ENCODE measurements at regions not wholly inside any gene's neighbourhood (a gene's known extent, or its start where the extent isn't known, plus 50 kb on each side); places are given as distances from the start of the nearest gene placed in this dataset.

GRCh38 chr5:56538580-56538979, 276.8 kb upstream of the MAP3K1 start:
- WGBS (ENCODE audit: low lambda C conversion rate, missing lambda C conversion rate) = 98% methylated on average over 6 of the region's 6 CpGs
- Histone ChIP-seq H3K4me1 (ENCODE audit: insufficient read depth) (peaks cover 13% of the 10 kb centered on the region), H3K4me2 (no peak overlapping the region), H3K27ac (no peak overlapping the region), H3K4me3 (no peak overlapping the region), H3K36me3 (replicated peaks; ENCODE audit: insufficient read depth, low read depth) (no peaks in the 10 kb centered on the region), H3K79me2 (no peaks in the 10 kb centered on the region), H3K27me3 (no peaks in the 10 kb centered on the region), H2AFZ (no peak overlapping the region), H3K9me2 (replicated peaks; ENCODE audit: insufficient read depth) (no peaks in the 10 kb centered on the region), H3K9me3 (ENCODE audit: low read depth) (no peaks in the 10 kb centered on the region), H4K20me1 (ENCODE audit: insufficient read depth, poor library complexity, severe bottlenecking) (no peaks in the 10 kb centered on the region)
- TF ChIP-seq, protein P1, sequence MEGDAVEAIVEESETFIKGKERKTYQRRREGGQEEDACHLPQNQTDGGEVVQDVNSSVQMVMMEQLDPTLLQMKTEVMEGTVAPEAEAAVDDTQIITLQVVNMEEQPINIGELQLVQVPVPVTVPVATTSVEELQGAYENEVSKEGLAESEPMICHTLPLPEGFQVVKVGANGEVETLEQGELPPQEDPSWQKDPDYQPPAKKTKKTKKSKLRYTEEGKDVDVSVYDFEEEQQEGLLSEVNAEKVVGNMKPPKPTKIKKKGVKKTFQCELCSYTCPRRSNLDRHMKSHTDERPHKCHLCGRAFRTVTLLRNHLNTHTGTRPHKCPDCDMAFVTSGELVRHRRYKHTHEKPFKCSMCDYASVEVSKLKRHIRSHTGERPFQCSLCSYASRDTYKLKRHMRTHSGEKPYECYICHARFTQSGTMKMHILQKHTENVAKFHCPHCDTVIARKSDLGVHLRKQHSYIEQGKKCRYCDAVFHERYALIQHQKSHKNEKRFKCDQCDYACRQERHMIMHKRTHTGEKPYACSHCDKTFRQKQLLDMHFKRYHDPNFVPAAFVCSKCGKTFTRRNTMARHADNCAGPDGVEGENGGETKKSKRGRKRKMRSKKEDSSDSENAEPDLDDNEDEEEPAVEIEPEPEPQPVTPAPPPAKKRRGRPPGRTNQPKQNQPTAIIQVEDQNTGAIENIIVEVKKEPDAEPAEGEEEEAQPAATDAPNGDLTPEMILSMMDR (IDR thresholded peaks at IDR 0.05; ENCODE audit: poor library complexity) = no peak
- TF ChIP-seq EZH2phosphoT487 (IDR thresholded peaks at IDR 0.05; ENCODE audit: low read depth, severe bottlenecking, unreplicated experiment) (no peak), EZH2 (IDR thresholded peaks at IDR 0.05; ENCODE audit: borderline replicate concordance) (no peak)
- no peak for DNase-seq (ENCODE audit: low spot score)

- no peak for DNase-seq (ENCODE audit: low spot score)
- Histone ChIP-seq H3K9me3 (ENCODE audit: low read depth) (no peaks in the 10 kb centered on the region), H3K79me2 (no peaks in the 10 kb centered on the region), H3K4me2 (no peak overlapping the region), H3K4me1 (ENCODE audit: insufficient read depth) (peaks cover 23% of the 10 kb centered on the region), H3K9me2 (replicated peaks; ENCODE audit: insufficient read depth) (no peaks in the 10 kb centered on the region), H4K20me1 (ENCODE audit: insufficient read depth, poor library complexity, severe bottlenecking) (no peaks in the 10 kb centered on the region), H3K27me3 (no peaks in the 10 kb centered on the region), H3K4me3 (no peak overlapping the region), H2AFZ (no peak overlapping the region), H3K27ac (peak overlapping the region; percentile 93), H3K36me3 (replicated peaks; ENCODE audit: insufficient read depth, low read depth) (no peaks in the 10 kb centered on the region)
- WGBS (ENCODE audit: low lambda C conversion rate, missing lambda C conversion rate) = 100% methylated on average over 1 of the region's 1 CpG
- TF ChIP-seq, protein P1 (IDR thresholded peaks at IDR 0.05; ENCODE audit: poor library complexity) = no peak
- TF ChIP-seq EZH2phosphoT487 (IDR thresholded peaks at IDR 0.05; ENCODE audit: low read depth, severe bottlenecking, unreplicated experiment) = no peak
- no peak for TF ChIP-seq EZH2 (IDR thresholded peaks at IDR 0.05; ENCODE audit: borderline replicate concordance)
Observed at GRCh38 chr5:56535347-56535746, 280.0 kb upstream of the MAP3K1 start.

- no peak overlapping the region for H2AFZ ChIP-seq
- peak overlapping the region; percentile 93 for H3K27ac ChIP-seq
- DNase-seq (ENCODE audit: low spot score) = peak; percentile 80
- no peak overlapping the region for H3K4me2 ChIP-seq
- H3K27me3 ChIP-seq = no peaks in the 10 kb centered on the region
- H3K9me3 ChIP-seq (ENCODE audit: low read depth) = no peaks in the 10 kb centered on the region
- no peaks in the 10 kb centered on the region for H3K36me3 ChIP-seq (replicated peaks; ENCODE audit: insufficient read depth, low read depth)
- no peaks in the 10 kb centered on the region for H3K79me2 ChIP-seq
- H3K9me2 ChIP-seq (replicated peaks; ENCODE audit: insufficient read depth) = no peaks in the 10 kb centered on the region
- WGBS (ENCODE audit: low lambda C conversion rate, missing lambda C conversion rate) = 64% methylated on average over 6 of the region's 6 CpGs
- H3K4me1 ChIP-seq (ENCODE audit: insufficient read depth) = peaks cover 25% of the 10 kb centered on the region
- H4K20me1 ChIP-seq (ENCODE audit: insufficient read depth, poor library complexity, severe bottlenecking) = no peaks in the 10 kb centered on the region
- no peak overlapping the region for H3K4me3 ChIP-seq
- TF ChIP-seq, protein P1 (IDR thresholded peaks at IDR 0.05; ENCODE audit: poor library complexity) = no peak
- TF ChIP-seq EZH2 (IDR thresholded peaks at IDR 0.05; ENCODE audit: borderline replicate concordance) (no peak), EZH2phosphoT487 (IDR thresholded peaks at IDR 0.05; ENCODE audit: low read depth, severe bottlenecking, unreplicated experiment) (no peak)
Observed at GRCh38 chr5:56534102-56534829, 281.1 kb upstream of the MAP3K1 start.
